ENCODE measurements at regions not wholly inside any gene's neighbourhood (a gene's known extent, or its start where the extent isn't known, plus 50 kb on each side); places are given as distances from the start of the nearest gene placed in this dataset.

- Histone ChIP-seq H3K9me2 (ENCODE audit: insufficient read depth) (no peaks in the 10 kb centered on the region), H2AFZ (no peak overlapping the region), H3K9me3 (ENCODE audit: insufficient read depth, low read depth) (no peaks in the 10 kb centered on the region), H3K4me3 (no peak overlapping the region), H4K20me1 (ENCODE audit: insufficient read depth) (no peaks in the 10 kb centered on the region), H3K27ac (no peak overlapping the region), H3K4me1 (replicated peaks; ENCODE audit: insufficient read depth) (no peaks in the 10 kb centered on the region), H3F3A (ENCODE audit: insufficient read depth, low read depth) (no peaks in the 10 kb centered on the region), H3K27me3 (ENCODE audit: insufficient read depth, low read depth) (no peaks in the 10 kb centered on the region), H3K79me2 (ENCODE audit: low read depth) (no peaks in the 10 kb centered on the region), H3K36me3 (ENCODE audit: low read depth) (no peaks in the 10 kb centered on the region), H3K4me2 (no peak overlapping the region)
- intact Hi-C loops (cut with micrococcal nuclease; ENCODE audit: unreplicated experiment), result loop anchor here (10.0 kb wide), 2 partner anchors 397 to 1087 kb away; no protein-coding TSS in a partner anchor
- CTCF ChIA-PET, result no interaction called here
- BruUV-seq (replicated peaks), result no TSS peak
- TF ChIP-seq CTCF (conservative IDR thresholded peaks at IDR 0.05), result no peak
- TF ChIP-seq EZH2 (IDR thresholded peaks at IDR 0.05; ENCODE audit: low read depth), result no peak
- no peak for DNase-seq
- POLR2A ChIA-PET (ENCODE audit: unreplicated experiment), result no interaction called here
Measured at GRCh38 chr12:59407799-59408198, 188.0 kb upstream of the SLC16A7 start.

GRCh38 chr12:59405992-59406391 is 189.8 kb upstream of the SLC16A7 start:
- TF ChIP-seq EZH2 (IDR thresholded peaks at IDR 0.05; ENCODE audit: low read depth) (no peak), CTCF (conservative IDR thresholded peaks at IDR 0.05) (no peak)
- no TSS peak for BruUV-seq (replicated peaks)
- Histone ChIP-seq H3K4me1 (replicated peaks; ENCODE audit: insufficient read depth) (no peaks in the 10 kb centered on the region), H3K36me3 (ENCODE audit: low read depth) (no peaks in the 10 kb centered on the region), H3K4me2 (no peak overlapping the region), H3K4me3 (no peak overlapping the region), H3K9me3 (ENCODE audit: insufficient read depth, low read depth) (no peaks in the 10 kb centered on the region), H2AFZ (no peak overlapping the region), H3K27me3 (ENCODE audit: insufficient read depth, low read depth) (no peaks in the 10 kb centered on the region), H3K9me2 (ENCODE audit: insufficient read depth) (no peaks in the 10 kb centered on the region), H3K79me2 (ENCODE audit: low read depth) (no peaks in the 10 kb centered on the region), H3K27ac (no peak overlapping the region), H4K20me1 (ENCODE audit: insufficient read depth) (no peaks in the 10 kb centered on the region), H3F3A (ENCODE audit: insufficient read depth, low read depth) (no peaks in the 10 kb centered on the region)
- POLR2A ChIA-PET (ENCODE audit: unreplicated experiment), result no interaction called here
- no peak for DNase-seq
- intact Hi-C loops (cut with micrococcal nuclease; ENCODE audit: unreplicated experiment), result loop anchor here (10.0 kb wide), 2 partner anchors 399 to 1089 kb away; no protein-coding TSS in a partner anchor
- CTCF ChIA-PET, result interaction anchor here (0.6 kb wide), 3 partner anchors 51 to 719 kb away, joined by 3 to 4 read pairs (median 4); no protein-coding TSS in a partner anchor

- BruUV-seq (replicated peaks), result no TSS peak
- Histone ChIP-seq H2AFZ (no peak overlapping the region), H3K27ac (no peak overlapping the region), H3K9me3 (ENCODE audit: insufficient read depth, low read depth) (no peaks in the 10 kb centered on the region), H3F3A (ENCODE audit: insufficient read depth, low read depth) (no peaks in the 10 kb centered on the region), H3K9me2 (ENCODE audit: insufficient read depth) (no peaks in the 10 kb centered on the region), H3K4me3 (no peak overlapping the region), H3K36me3 (ENCODE audit: low read depth) (no peaks in the 10 kb centered on the region), H3K79me2 (ENCODE audit: low read depth) (no peaks in the 10 kb centered on the region), H3K27me3 (ENCODE audit: insufficient read depth, low read depth) (no peaks in the 10 kb centered on the region), H4K20me1 (ENCODE audit: insufficient read depth) (no peaks in the 10 kb centered on the region), H3K4me1 (replicated peaks; ENCODE audit: insufficient read depth) (no peaks in the 10 kb centered on the region), H3K4me2 (no peak overlapping the region)
- intact Hi-C loops (cut with micrococcal nuclease; ENCODE audit: unreplicated experiment), result loop anchor here (10.0 kb wide), 2 partner anchors 401 to 1091 kb away; no protein-coding TSS in a partner anchor
- DNase-seq, result no peak
- POLR2A ChIA-PET (ENCODE audit: unreplicated experiment), result no interaction called here
- CTCF ChIA-PET, result interaction anchor here (0.6 to 0.7 kb wide), 2 partner anchors 9 to 738 kb away, joined by 3 read pairs; no protein-coding TSS in a partner anchor
- TF ChIP-seq CTCF (conservative IDR thresholded peaks at IDR 0.05) (no peak), EZH2 (IDR thresholded peaks at IDR 0.05; ENCODE audit: low read depth) (no peak)
Measured at GRCh38 chr12:59404109-59404650, 191.6 kb upstream of the SLC16A7 start.
